OCI-LY7 (cell line): ENCODE measurements at regions not wholly inside any gene's neighbourhood (a gene's known extent, or its start where the extent isn't known, plus 50 kb on each side); places are given as distances from the start of the nearest gene placed in this dataset.

Source experiments
- BruUV-seq: library from RNA; stranded (reverse); fragments of 400-500 nt; replicated peaks from 2 replicates; lab custom pipeline; 2021; lab: Mats Ljungman, UMichigan
- CTCF ChIA-PET: fragments of 300-600 bp; sonication (Branson Sonifier 250); formaldehyde crosslinking; loops from one replicate; lab custom pipeline; 2022; ENCODE audit warnings: antibody characterized with exemption; ENCODE audit not compliant: unreplicated experiment; lab: Charles Lee
- POLR2A ChIA-PET: fragments of 300-600 bp; sonication (Branson Sonifier 250); formaldehyde crosslinking; loops from one replicate; lab custom pipeline; 2022; ENCODE audit warnings: antibody characterized with exemption; lab: Charles Lee
- DNase-seq: peaks from one replicate; pipeline ENCODE4 v3.0.0-alpha.2; 2015; ENCODE audit warnings: low spot score
- H2AFZ ChIP-seq: fragments of 200-600 bp; sonication (generic), shearing (Covaris generic); 2 replicates; pipeline ENCODE4 v1.6.1; 2014; ENCODE audit warnings: mild to moderate bottlenecking, antibody characterized with exemption, low read length, moderate library complexity
- H3K27ac ChIP-seq: fragments of 200-600 bp; sonication (generic); 2 replicates; pipeline ENCODE4 v1.5.1; 2014; ENCODE audit warnings: mixed run types, low read depth, mild to moderate bottlenecking, moderate library complexity, low read length, inconsistent platforms; ENCODE audit not compliant: poor library complexity, severe bottlenecking
- H3K36me3 ChIP-seq: fragments of 200-600 bp; sonication (generic); 2 replicates; pipeline ENCODE4 v1.6.1; 2014; ENCODE audit warnings: mild to moderate bottlenecking, antibody characterized with exemption, low read length, moderate library complexity, mixed read lengths; ENCODE audit not compliant: insufficient read depth
- H3K4me1 ChIP-seq: fragments of 200-600 bp; sonication (generic); 2 replicates; pipeline ENCODE4 v1.5.1; 2014; ENCODE audit warnings: mild to moderate bottlenecking, low read length; ENCODE audit not compliant: insufficient read depth, poor library complexity, severe bottlenecking
- H3K4me2 ChIP-seq: fragments of 200-600 bp; sonication (generic); 2 replicates; pipeline ENCODE4 v1.6.1; 2014; ENCODE audit warnings: mild to moderate bottlenecking, low read length
- H3K4me3 ChIP-seq: fragments of 200-600 bp; sonication (generic); 2 replicates; pipeline ENCODE4 v1.5.1; 2014; ENCODE audit warnings: mild to moderate bottlenecking, low read depth, low read length; ENCODE audit not compliant: poor library complexity, severe bottlenecking
- H3K79me2 ChIP-seq: fragments of 200-600 bp; sonication (generic); 2 replicates; pipeline ENCODE4 v1.6.1; 2016; ENCODE audit warnings: low read depth, mild to moderate bottlenecking, low read length, moderate library complexity, mixed read lengths; ENCODE audit not compliant: insufficient read depth
- H3K9me2 ChIP-seq: fragments of 200-600 bp; sonication (generic); 2 replicates; pipeline ENCODE4 v1.6.1; 2016; ENCODE audit warnings: mild to moderate bottlenecking, low read length, mixed read lengths; ENCODE audit not compliant: insufficient read depth
- H3K9me3 ChIP-seq: fragments of 200-600 bp; sonication (generic); 2 replicates; pipeline ENCODE4 v1.6.1; 2014; ENCODE audit warnings: mild to moderate bottlenecking, mixed run types, low read length, mixed read lengths
- H4K20me1 ChIP-seq: fragments of 200-600 bp; sonication (generic); 2 replicates; pipeline ENCODE4 v1.6.1; 2014; ENCODE audit warnings: mild to moderate bottlenecking, antibody characterized with exemption, low read length, moderate library complexity, mixed read lengths; ENCODE audit not compliant: insufficient read depth
- CTCF ChIP-seq: fragments of 200-600 bp; sonication (generic); conservative IDR thresholded peaks from 2 replicates; pipeline ENCODE4 v1.5.1; 2014; ENCODE audit warnings: mild to moderate bottlenecking, antibody characterized with exemption, low read length, moderate library complexity, mixed read lengths
- EZH2phosphoT487 ChIP-seq: fragments of 200-600 bp; sonication (generic); IDR thresholded peaks from 2 replicates; pipeline ENCODE4 v1.6.1; 2018; ENCODE audit warnings: low read depth, borderline replicate concordance, mild to moderate bottlenecking, mixed run types, antibody characterized with exemption, low read length, moderate library complexity, mixed read lengths
- intact Hi-C: fragments of 100-400 bp; cut with micrococcal nuclease; formaldehyde crosslinking; loops from one replicate; pipeline ENCODE4 v1.10.0; 2022; ENCODE audit not compliant: unreplicated experiment

- Histone ChIP-seq H3K4me3 (no peak overlapping the region), H3K79me2 (no peaks in the 10 kb centered on the region), H3K27ac (no peak overlapping the region), H3K36me3 (no peaks in the 10 kb centered on the region), H3K9me3 (no peaks in the 10 kb centered on the region), H3K4me1 (no peaks in the 10 kb centered on the region), H3K4me2 (no peak overlapping the region), H2AFZ (no peak overlapping the region), H4K20me1 (no peaks in the 10 kb centered on the region), H3K9me2 (no peaks in the 10 kb centered on the region)
- no TSS peak for BruUV-seq
- ChIA-PET CTCF (no interaction called here), POLR2A (no interaction called here)
- DNase-seq = no peak
- TF ChIP-seq CTCF (no peak), EZH2phosphoT487 (no peak)
- intact Hi-C loops = no loop called here
These were observed 686.6 kb downstream of the BRD1 start for GRCh38 chr22:49140911-49141665.

- H3K36me3 ChIP-seq = no peaks in the 10 kb centered on the region
- intact Hi-C loops = no loop called here
- H3K4me1 ChIP-seq = no peaks in the 10 kb centered on the region
- BruUV-seq = no TSS peak
- CTCF ChIA-PET = no interaction called here
- no peak overlapping the region for H3K4me3 ChIP-seq
- H3K9me3 ChIP-seq = no peaks in the 10 kb centered on the region
- no peaks in the 10 kb centered on the region for H3K79me2 ChIP-seq
- no peak overlapping the region for H3K4me2 ChIP-seq
- POLR2A ChIA-PET = no interaction called here
- no peak for TF ChIP-seq EZH2phosphoT487
- no peak for TF ChIP-seq CTCF
- no peaks in the 10 kb centered on the region for H3K9me2 ChIP-seq
- H2AFZ ChIP-seq = no peak overlapping the region
- H3K27ac ChIP-seq = no peak overlapping the region
- DNase-seq = no peak
- no peaks in the 10 kb centered on the region for H4K20me1 ChIP-seq
These were observed 688.1 kb downstream of the BRD1 start for GRCh38 chr22:49139492-49140151.

GRCh38 chr22:49138250-49138790 is 689.4 kb downstream of the BRD1 start:
- BruUV-seq = no TSS peak
- H3K79me2 ChIP-seq = no peaks in the 10 kb centered on the region
- H3K4me3 ChIP-seq = no peak overlapping the region
- H3K27ac ChIP-seq = no peak overlapping the region
- H3K4me2 ChIP-seq = no peak overlapping the region
- ChIA-PET CTCF (no interaction called here), POLR2A (no interaction called here)
- TF ChIP-seq EZH2phosphoT487 (no peak), CTCF (no peak)
- no peaks in the 10 kb centered on the region for H3K36me3 ChIP-seq
- H3K9me2 ChIP-seq = no peaks in the 10 kb centered on the region
- no peak for DNase-seq
- no peaks in the 10 kb centered on the region for H3K9me3 ChIP-seq
- H4K20me1 ChIP-seq = no peaks in the 10 kb centered on the region
- intact Hi-C loops = no loop called here
- no peak overlapping the region for H2AFZ ChIP-seq
- H3K4me1 ChIP-seq = no peaks in the 10 kb centered on the region
